GM10266 (cell line): ENCODE measurements at regions not wholly inside any gene's neighbourhood (a gene's known extent, or its start where the extent isn't known, plus 50 kb on each side); places are given as distances from the start of the nearest gene placed in this dataset.

Source experiments
- DNase-seq: peaks from one replicate; pipeline ENCODE4 v3.0.0; 2012; ENCODE audit errors: extremely low spot score
- CTCF ChIP-seq: IDR thresholded peaks from 2 replicates; pipeline ENCODE4 v1.5.1; 2012; ENCODE audit warnings: mild to moderate bottlenecking, low read depth; ENCODE audit not compliant: control insufficient read depth, insufficient read depth; ENCODE audit errors: missing control alignments

DNA sequence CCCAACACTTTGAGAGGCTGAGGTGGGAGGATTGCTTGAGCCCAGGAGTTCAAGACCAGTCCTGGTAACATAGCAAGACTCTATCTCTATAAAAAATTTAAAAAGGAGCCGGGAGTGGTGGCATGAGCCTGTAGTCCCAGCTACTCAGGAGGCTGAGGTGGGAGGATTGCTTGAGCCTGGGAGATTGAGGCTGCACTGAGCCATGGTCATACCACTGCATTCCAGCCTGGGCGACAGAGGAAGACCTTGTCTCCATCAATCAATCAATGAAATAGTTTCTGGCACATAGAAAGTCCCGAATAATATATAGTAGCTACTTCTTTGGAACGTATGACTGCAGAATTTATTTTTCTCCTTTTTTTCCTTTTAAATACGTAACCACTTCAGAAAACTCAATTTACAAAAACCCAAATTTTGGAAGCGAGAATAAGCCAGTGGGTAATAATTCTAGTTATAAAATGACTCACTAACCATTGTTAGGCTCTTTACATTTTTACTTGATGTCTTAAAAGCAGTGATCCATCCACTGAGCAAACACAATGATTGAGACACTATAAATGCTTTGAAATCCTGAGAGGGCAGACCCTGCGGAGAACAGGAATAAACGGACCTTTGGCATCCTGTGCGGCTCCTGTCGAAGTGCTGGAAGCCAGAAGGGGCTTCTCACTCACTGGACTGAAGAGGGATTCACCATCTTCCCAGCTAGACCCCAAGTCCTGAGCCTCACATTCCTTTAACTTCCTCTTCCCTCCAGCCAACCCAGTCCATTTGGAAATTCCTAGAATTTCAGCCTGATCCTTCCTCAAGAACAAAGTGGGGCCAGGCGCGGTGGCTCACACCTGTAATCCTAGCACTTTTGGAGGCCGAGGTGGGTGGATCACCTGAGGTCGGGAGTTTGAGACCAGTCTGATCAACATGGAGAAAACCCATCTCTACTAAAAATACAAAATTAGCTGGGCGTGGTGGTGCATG is 68.4 kb upstream of the MFGE8 start:
- DNase-seq, result no peak
- no peak for TF ChIP-seq CTCF

- TF ChIP-seq CTCF, result no peak
- peak; percentile 55 for DNase-seq
These were observed 69.2 kb upstream of the MFGE8 start for GRCh38 chr15:88982304-88982945.

GRCh38 chr15:88982946-88983342 is 69.8 kb upstream of the MFGE8 start:
- no peak for DNase-seq
- no peak for TF ChIP-seq CTCF

DNA sequence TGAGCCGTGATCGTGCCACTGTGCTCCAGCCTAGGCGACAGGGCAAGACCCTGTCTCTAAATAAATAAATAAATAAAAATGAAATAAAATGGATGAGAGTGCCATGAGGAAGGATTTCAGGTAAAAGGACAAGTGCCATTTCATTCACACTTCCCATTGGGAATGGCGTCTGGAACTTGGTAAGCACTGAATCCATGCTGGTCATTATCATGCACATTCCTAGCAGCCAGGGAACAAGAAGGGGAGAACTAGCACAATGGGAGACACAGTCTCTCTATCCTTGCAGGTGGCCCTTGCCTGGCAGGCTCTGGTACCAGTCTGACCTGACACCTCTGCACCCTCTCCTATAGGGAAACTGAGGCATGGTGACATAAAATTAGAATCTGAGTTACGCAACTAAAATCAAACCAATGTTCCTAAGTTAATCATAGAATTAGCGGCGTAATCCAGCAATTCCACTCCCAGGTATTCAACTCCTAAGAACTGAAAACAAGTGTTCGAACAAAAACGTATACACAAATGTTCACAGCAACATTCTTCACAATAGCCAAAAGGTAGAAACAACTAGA is 70.8 kb upstream of the MFGE8 start:
- DNase-seq, result no peak
- no peak for TF ChIP-seq CTCF

GRCh38 chr15:88985547-88986393 is 72.6 kb upstream of the MFGE8 start:
- DNase-seq, result no peak
- TF ChIP-seq CTCF, result no peak

DNA sequence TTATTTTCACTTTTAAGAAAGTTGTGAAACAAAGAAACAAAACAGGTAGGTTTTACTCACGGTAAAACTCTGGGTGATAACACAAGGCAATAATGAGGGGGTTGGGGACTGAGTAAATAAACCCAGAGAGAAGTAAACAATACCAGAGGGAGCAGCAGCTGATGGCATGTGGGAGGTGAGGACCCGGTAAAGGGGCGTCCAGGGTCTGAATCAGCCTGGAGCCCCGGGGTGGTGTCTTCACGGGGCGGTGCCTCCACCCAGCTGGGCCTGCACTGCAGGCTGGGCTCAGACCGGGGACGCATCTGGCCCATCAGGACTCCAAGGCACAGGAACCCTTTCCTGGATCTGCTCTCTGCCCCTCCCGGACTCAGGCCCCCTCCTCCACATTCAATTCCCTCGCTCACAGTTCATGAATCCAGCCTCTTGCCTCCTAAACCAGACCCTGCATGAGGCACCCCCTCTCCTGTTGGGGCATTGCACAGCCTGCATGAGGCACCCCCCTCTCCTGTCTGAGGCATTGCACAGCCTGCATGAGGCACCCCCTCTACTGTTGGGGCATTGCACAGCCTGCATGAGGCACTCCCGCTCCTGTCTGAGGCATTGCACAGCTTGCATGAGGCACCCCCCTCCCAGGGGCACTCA is 73.9 kb upstream of the MFGE8 start:
- no peak for TF ChIP-seq CTCF
- no peak for DNase-seq
